CMK (cell line): ENCODE measurements at regions not wholly inside any gene's neighbourhood (a gene's known extent, or its start where the extent isn't known, plus 50 kb on each side); places are given as distances from the start of the nearest gene placed in this dataset.
A peak's percentile ranks its signal among the peaks of the same experiment; 100 is the strongest.
"Not testable (repeated sequence)": the region's sequence is repeated elsewhere in the genome, so short reads cannot be mapped to it uniquely, and the experiment has no call there.

Source experiments
- DNase-seq: peaks from one replicate; pipeline ENCODE4 v3.0.0-alpha.2; 2010; ENCODE audit warnings: low read depth

- no peak for DNase-seq
Observed at GRCh38 chr1:102821707-102822106, 286.6 kb downstream of the COL11A1 start.

DNA sequence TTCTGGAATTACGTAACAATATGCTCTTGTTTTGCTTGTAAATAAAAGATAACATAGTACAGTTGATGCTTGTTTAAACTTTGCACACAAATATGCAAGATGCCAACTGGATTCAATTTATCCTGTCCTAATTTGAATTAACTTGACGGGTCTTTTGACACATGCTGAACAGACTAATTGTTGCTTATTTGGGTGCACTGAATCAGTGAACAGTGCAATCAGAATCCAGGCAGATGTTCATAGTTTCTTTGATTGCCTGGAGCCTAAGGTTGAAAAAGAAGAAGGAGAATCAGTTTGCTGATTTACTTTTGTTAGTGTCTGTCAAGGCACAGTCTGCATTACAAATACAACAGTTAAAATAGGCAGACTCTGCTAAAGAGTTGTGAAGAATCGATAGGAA lies 307.9 kb downstream of the COL11A1 start:
- DNase-seq: no peak

DNA sequence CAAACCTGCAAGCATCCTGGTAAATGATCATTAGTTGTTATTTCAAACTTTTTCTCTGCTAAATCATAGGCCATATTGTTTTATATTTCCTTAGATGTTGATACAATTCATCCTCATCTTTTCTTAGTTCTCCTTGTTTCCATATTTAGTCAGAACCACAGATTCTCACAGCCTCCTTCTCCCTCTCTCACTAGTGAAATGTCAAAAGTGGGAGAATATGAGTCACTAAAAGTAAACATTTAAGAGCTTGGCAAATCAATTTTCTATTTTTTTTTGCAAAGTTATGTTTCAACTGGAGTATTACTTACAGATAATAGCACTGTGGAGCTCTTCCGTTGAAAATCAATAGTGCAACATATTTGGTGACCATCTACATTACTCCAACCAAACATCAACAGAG lies 308.8 kb downstream of the COL11A1 start:
- DNase-seq: no peak

- DNase-seq: no peak
Observed at GRCh38 chr1:102798718-102799117, 309.6 kb downstream of the COL11A1 start.

DNA sequence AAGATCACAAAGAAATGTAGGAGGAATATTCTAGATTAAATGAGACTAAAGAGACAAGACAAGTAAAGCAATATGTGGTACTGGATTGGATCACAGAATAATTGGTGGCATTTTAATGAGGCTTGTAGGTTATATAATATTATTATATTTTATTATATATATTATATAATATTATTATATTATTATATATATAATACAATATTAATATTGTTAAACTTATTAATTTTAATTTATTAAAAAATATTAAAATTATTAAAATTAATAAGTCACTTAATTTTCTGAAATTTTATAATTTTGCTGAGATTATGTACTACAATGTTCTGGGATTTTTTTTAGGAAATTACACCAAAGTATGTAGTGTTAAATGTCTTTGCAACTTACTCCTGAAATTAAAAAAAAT lies 311.9 kb downstream of the COL11A1 start:
- DNase-seq: no peak

- DNase-seq: no peak
Observed at GRCh38 chr1:102790997-102791396, 317.3 kb downstream of the COL11A1 start.

DNA sequence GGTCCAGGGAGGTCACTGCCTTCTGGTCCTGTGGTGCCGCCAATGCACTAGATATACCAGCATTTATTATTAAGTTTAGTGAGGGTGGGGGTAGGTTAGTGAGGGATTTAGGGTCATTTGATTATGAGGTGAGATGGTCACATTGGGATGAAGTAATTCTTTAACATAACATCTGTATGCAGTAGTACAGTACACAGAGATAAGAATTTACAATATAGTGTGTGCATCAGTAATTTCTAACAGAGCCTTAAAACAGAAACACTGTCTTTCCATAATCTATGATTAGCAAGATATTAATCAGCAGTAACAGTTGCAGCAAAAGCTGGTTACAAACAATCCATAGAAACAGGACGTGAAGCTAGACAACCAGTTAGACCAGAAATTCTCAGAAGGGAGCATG lies 318.4 kb downstream of the COL11A1 start:
- not testable (repeated sequence) for DNase-seq

- no peak for DNase-seq
Observed at GRCh38 chr1:102783487-102783886, 324.8 kb downstream of the COL11A1 start.

DNA sequence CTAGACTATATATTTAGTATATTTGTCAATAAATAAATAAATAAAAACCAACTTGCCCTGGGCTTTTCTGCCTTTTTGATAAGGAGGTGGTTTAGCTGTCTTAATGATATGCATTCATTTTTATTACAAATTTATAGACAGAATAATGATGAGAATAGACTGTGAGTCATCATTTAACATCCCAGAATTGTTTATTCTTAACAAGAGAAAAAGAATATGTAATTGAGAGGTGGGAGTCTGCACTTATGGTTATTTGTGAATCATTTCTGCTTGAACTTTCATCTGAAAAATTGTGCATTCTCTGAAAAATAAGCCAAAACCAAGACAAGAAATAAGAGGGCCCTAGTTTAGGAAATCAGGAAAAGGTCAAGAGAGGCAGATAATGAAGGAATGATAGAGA lies 326.2 kb downstream of the COL11A1 start:
- no peak for DNase-seq

DNA sequence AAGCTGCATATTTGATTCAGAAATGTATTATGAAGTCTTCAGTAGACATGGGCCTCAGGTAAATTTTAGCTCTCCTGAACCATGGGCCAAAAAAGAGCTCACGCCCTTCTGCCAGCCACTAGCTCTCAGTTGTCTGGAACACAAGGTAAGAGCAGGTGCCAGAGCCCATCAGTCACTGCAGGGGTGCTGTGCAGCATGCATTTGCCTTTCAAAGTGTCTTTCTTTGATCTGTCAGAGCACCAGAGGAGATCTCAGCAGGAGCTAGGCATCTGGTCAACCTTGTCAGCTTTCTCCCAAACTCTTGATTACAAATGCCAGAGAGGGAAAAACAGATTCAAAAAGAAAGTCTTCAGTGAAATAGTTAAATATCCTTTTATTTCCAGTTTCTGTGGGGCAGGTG lies 332.3 kb downstream of the COL11A1 start:
- no peak for DNase-seq

DNA sequence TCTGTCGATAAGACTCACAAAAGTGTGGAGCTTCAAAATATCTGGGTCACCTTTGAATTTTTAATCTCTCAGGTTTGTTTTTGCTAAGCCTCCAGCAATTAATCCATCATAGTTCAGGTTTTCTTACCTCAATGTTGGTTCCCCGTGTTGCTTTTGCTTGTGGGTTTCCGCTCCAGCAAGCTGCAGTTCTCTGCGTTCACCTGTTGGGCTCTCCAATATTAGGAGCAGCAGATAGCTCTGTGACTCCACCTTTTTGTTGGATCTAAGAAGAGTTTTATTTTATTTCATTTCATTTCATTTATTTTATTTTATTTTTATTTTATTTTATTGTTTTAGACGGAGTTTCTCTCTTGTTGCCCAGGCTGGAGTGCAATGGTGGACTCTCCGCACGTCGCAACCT lies 335.5 kb downstream of the COL11A1 start:
- DNase-seq: no peak

GRCh38 chr1:102758418-102758817 lies 349.9 kb downstream of the COL11A1 start:
- DNase-seq: no peak

- no peak for DNase-seq
Observed at GRCh38 chr1:102757363-102757762, 351.0 kb downstream of the COL11A1 start.

- no peak for DNase-seq
Observed at GRCh38 chr1:102751111-102751510, 357.2 kb downstream of the COL11A1 start.

DNA sequence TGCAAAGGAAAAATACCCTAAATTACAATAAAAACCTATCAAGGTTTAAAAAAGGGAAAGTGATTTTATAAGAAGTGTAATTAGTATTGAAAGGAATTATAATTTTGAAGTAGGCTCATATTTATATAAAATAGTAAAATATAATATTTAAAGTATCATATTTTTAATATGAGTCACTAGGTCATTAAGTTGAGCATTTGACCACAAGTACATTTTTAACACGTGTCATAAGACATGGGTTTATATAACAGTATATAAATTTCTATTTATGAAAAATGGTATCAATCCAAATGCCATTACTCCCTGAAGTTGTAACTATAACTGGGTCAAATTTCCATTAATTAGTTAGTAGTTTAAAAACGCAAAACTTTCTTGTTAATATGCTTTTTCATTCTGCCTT lies 365.9 kb downstream of the COL11A1 start:
- DNase-seq: no peak

DNA sequence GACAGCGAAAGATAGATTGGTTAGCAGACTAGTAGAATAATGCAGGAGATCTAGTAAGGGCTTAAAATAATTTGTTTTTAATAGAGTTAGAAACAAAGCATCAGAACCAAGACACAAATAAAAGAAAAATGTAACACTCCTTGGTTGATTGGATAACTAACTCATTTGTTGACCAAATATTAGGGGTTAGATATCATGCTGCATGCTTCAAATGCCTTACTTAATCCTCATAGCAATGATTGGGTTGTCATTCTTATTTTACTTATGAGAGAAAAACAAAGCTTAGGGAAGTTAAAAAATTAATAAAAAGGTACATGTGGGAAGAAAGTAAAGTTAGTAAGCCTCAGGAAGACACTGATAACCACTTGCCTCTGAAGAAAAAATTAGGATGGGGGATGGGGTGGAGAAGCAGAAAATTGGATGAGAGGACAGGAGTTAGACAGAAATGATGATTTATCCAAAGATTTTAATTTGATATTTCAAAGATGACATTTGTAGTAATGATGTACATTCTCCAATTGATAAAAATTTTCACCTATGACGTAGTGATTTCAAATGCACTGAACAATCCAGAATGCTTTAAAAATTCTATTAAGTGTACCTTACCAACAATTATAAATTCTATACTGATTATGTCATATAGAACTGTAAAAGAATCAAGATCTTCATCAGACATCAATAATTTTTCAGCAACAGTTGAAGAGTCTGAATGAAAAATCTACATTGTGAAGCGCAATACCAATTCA lies 374.7 kb downstream of the COL11A1 start:
- no peak for DNase-seq

GRCh38 chr1:102732927-102733326 lies 375.4 kb downstream of the COL11A1 start:
- DNase-seq: no peak

- no peak for DNase-seq
Observed at GRCh38 chr1:102726417-102726816, 381.9 kb downstream of the COL11A1 start.

DNA sequence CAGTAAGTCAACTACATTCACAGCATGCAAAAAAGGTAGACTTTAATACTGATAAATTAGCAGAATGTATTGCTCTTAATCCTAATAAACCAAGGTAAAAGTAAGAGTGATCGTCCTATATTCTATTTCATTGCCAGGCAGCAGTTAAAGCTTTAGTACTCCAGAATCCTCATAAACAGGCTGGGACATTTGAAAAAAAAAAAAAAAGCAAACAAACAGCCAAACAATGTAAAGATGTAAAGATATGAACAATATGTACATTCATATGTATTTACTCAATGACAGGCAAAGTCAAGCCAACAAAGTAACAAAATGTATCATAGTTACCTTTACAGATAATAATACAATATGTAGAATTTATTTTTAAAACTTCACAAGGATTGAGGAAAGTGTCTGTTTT lies 383.6 kb downstream of the COL11A1 start:
- no peak for DNase-seq

DNA sequence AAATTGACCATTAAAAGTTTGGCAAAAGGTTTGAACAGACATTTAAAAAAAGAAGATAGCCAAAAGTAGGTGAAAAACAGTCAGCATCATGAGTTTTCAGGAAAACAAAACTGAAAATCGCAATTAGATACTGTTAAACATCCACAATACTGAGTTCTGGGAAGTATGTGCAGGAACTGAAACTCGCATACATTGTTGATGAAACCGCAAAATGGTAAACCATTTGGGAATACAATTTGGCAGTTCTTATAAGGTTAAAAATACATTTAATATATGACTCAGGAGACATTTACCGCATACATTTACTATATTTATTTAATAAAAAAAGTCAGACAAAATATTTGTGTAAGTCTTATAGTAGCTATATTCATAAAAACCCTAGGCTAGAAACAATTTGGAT lies 393.2 kb downstream of the COL11A1 start:
- no peak for DNase-seq

DNA sequence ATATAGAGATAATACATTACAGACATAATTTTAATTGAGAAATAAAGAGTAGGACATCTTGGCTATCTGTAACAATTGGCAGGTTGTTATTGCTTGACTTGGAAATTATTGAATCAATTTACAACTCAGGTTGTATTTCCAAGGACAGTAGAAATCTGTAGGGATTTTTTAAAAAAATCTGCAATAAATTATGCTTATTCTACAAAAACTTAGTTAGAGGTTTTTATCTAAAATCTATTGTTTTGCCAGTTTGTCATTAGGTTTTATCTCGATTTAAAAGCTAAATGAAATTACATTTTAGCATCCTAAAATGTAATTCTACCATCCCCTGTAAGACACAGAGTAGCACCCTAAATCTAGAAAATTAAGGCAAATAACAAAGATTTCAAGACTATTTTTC lies 408.8 kb downstream of the COL11A1 start:
- DNase-seq: no peak

DNA sequence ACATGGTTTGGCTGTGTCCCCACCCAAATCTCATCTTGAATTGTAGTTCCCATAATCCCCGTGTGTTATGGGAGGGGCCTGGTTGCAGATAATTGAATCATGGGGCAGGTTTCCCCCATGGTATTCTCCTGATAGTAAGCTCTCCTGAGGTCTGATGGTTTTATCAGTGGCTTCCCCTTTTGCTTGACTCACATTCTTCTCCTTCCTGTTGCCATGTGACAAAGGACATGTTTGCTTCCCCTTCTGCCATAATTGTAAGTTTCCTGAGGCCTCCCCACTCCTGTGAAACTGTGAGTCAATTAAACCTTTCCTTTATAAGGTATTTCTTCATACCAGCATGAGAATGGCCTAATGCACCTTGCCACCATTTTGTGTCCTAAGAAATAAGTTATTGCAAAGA lies 415.0 kb downstream of the COL11A1 start:
- peak; percentile 15 for DNase-seq

GRCh38 chr1:102691592-102692090 lies 416.7 kb downstream of the COL11A1 start:
- no peak for DNase-seq

DNA sequence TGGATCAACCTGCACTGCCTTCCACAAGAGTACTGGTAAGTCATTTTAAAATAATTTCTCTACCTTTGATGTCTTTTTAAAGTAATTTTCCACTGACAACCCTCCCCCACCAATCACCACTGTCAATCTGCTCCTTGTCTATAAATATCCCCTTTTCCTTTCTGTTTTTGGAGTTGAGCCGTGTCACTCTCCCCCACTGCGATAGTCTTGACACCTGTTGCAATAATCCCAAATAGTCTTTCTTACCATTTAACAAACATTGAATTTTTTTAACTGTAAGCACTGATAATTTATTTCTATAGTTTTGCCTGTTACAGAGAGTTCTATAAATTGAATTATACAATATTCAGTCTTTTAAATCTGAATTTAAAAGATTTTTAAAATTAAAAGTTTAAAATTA lies 420.9 kb downstream of the COL11A1 start:
- DNase-seq: no peak
